ENCODE measurements at regions not wholly inside any gene's neighbourhood (a gene's known extent, or its start where the extent isn't known, plus 50 kb on each side); places are given as distances from the start of the nearest gene placed in this dataset.
"Not testable (repeated sequence)": the region's sequence is repeated elsewhere in the genome, so short reads cannot be mapped to it uniquely, and the experiment has no call there.

GRCh38 chr13:63444225-63444624 is 2028.6 kb upstream of the PCDH20 start:
- not testable (repeated sequence) for DNase-seq

- DNase-seq = no peak
Observed at GRCh38 chr13:63438951-63439350, 2023.3 kb upstream of the PCDH20 start.

- DNase-seq = no peak
Observed at GRCh38 chr13:63436325-63436668, 2020.6 kb upstream of the PCDH20 start.

GRCh38 chr13:63435667-63436324 is 2020.1 kb upstream of the PCDH20 start:
- DNase-seq = no peak

- no peak for DNase-seq
Observed at GRCh38 chr13:63433546-63434150, 2018.0 kb upstream of the PCDH20 start.

- DNase-seq = no peak
Observed at GRCh38 chr13:63427170-63427569, 2011.5 kb upstream of the PCDH20 start.

GRCh38 chr13:63425131-63425530 is 2009.5 kb upstream of the PCDH20 start:
- no peak for DNase-seq

GRCh38 chr13:63421123-63421522 is 2005.5 kb upstream of the PCDH20 start:
- DNase-seq = no peak

- DNase-seq = no peak
Observed at GRCh38 chr13:63420685-63421084, 2005.0 kb upstream of the PCDH20 start.

GRCh38 chr13:63414247-63414646 is 1998.6 kb upstream of the PCDH20 start:
- DNase-seq = no peak

- no peak for DNase-seq
Observed at GRCh38 chr13:63409791-63410351, 1994.2 kb upstream of the PCDH20 start.

GRCh38 chr13:63408331-63409189 is 1992.9 kb upstream of the PCDH20 start:
- no peak for DNase-seq

GRCh38 chr13:63403733-63404132 is 1988.1 kb upstream of the PCDH20 start:
- DNase-seq = no peak

- no peak for DNase-seq
Observed at GRCh38 chr13:63396746-63397145, 1981.1 kb upstream of the PCDH20 start.

GRCh38 chr13:63393112-63393511 is 1977.5 kb upstream of the PCDH20 start:
- DNase-seq = no peak

GRCh38 chr13:63389756-63390155 is 1974.1 kb upstream of the PCDH20 start:
- no peak for DNase-seq

GRCh38 chr13:63381078-63381859 is 1965.6 kb upstream of the PCDH20 start:
- DNase-seq = no peak

GRCh38 chr13:63377986-63378385 is 1962.3 kb upstream of the PCDH20 start:
- DNase-seq = no peak

GRCh38 chr13:63370101-63370500 is 1954.5 kb upstream of the PCDH20 start:
- DNase-seq = no peak

- DNase-seq = no peak
Observed at GRCh38 chr13:63367522-63368198, 1952.0 kb upstream of the PCDH20 start.

- DNase-seq = no peak
Observed at GRCh38 chr13:63364159-63364558, 1948.5 kb upstream of the PCDH20 start.

GRCh38 chr13:63351533-63351932 is 1935.9 kb upstream of the PCDH20 start:
- no peak for DNase-seq

Measured in T-helper 1 cell (primary cell).